ENCODE measurements at regions not wholly inside any gene's neighbourhood (a gene's known extent, or its start where the extent isn't known, plus 50 kb on each side); places are given as distances from the start of the nearest gene placed in this dataset.

- TF ChIP-seq CTCF (conservative IDR thresholded peaks at IDR 0.05; ENCODE audit: low read depth, low read length): no peak
- H3K4me3 ChIP-seq (ENCODE audit: low read depth, low read length): no peak overlapping the region
- DNase-seq (ENCODE audit: low read depth): no peak
Measured at GRCh38 chr5:14009575-14009974, 65.1 kb upstream of the DNAH5 start.

GRCh38 chr5:14008819-14009311, 64.4 kb upstream of the DNAH5 start:
- H3K4me3 ChIP-seq (ENCODE audit: low read depth, low read length): no peak overlapping the region
- TF ChIP-seq CTCF (conservative IDR thresholded peaks at IDR 0.05; ENCODE audit: low read depth, low read length): no peak
- no peak for DNase-seq (ENCODE audit: low read depth)

GRCh38 chr5:14006823-14007520, 62.5 kb upstream of the DNAH5 start:
- DNase-seq (ENCODE audit: low read depth): no peak
- TF ChIP-seq CTCF (conservative IDR thresholded peaks at IDR 0.05; ENCODE audit: low read depth, low read length): no peak
- no peak overlapping the region for H3K4me3 ChIP-seq (ENCODE audit: low read depth, low read length)

GRCh38 chr5:14004598-14005394, 60.3 kb upstream of the DNAH5 start:
- DNase-seq (ENCODE audit: low read depth): no peak
- H3K4me3 ChIP-seq (ENCODE audit: low read depth, low read length): no peak overlapping the region
- TF ChIP-seq CTCF (conservative IDR thresholded peaks at IDR 0.05; ENCODE audit: low read depth, low read length): no peak

GRCh38 chr5:14003936-14004335, 59.4 kb upstream of the DNAH5 start:
- DNase-seq (ENCODE audit: low read depth): no peak
- no peak for TF ChIP-seq CTCF (conservative IDR thresholded peaks at IDR 0.05; ENCODE audit: low read depth, low read length)
- no peak overlapping the region for H3K4me3 ChIP-seq (ENCODE audit: low read depth, low read length)

- no peak overlapping the region for H3K4me3 ChIP-seq (ENCODE audit: low read depth, low read length)
- TF ChIP-seq CTCF (conservative IDR thresholded peaks at IDR 0.05; ENCODE audit: low read depth, low read length): no peak
- DNase-seq (ENCODE audit: low read depth): no peak
Measured at GRCh38 chr5:14003513-14003912, 59.0 kb upstream of the DNAH5 start.
